ENCODE measurements at regions not wholly inside any gene's neighbourhood (a gene's known extent, or its start where the extent isn't known, plus 50 kb on each side); places are given as distances from the start of the nearest gene placed in this dataset.
"Not testable (repeated sequence)": the region's sequence is repeated elsewhere in the genome, so short reads cannot be mapped to it uniquely, and the experiment has no call there.

DNA sequence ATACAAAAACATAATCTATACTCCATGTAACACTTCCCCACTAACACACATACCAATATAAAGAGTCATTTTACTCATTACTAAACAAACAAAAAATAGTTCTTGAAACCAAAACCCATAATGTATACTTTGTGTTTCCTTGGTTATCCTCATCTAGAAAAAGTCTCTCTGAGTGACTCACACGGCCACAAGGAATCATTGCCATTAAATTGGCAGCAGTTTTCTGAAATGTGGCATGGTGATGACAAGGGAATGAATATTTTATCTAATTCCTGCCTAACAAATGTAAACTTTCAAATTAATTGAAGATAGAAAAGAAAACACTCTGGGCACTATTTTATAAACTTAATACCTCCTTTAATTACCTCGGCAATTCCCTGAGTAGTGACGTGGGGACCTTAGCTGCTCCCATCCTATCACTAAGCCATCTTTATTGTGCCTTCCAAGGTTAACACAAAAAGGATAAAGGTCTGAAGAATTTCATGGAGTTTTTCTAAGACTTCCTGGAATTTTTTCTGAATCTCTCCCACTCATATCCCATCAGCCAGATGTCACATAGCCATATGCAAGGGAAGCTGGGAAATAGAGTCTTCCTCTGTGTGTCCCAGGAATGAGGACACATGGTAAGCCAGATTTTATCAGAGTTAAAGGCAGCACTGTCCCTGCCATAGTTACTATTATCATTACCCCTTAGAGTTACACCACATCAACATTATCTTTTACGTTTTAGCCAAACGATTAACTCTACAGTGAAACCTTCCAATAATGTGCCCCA, 857.2 kb upstream of the TENM4 start:
- no peak for DNase-seq

DNA sequence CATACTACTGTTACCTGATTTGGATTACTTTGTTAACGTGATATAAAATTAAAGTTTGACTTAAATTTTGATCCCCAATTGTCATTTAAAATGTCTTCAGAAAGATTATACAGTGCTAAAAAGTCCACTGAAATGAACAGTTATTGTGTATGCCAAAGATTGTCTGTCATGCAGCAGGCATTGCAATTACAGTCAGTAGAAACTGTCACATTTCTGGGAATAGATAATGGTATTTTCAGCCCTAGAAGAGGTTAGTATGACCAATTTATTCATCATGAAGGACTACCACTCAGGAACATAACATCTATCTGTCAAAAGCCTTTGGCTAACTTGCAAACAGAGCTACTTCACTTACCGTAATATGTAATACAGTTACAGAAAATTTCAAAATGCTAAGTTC, 852.5 kb upstream of the TENM4 start:
- DNase-seq: no peak

- DNase-seq: no peak
Measured at GRCh38 chr11:80284946-80285785, 844.3 kb upstream of the TENM4 start.

DNA sequence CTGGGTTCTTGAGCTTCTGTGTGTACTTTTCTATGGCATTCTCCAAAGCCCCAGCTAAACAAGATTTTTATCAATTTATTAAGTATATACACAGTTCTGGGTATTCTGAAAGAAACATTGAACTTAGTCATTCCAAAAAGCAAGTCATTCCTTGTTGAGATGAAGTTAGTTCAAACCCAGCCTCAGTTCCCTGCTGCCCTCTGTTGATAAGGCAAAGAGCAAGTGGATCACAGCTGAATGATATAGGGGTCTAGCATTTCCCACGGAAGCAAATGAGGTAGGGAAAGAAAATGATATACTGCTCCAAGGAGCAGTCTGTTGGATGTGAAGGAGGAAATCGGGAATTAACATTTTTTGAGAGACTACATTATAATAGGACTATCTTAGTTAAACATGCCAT, 841.8 kb upstream of the TENM4 start:
- no peak for DNase-seq

DNA sequence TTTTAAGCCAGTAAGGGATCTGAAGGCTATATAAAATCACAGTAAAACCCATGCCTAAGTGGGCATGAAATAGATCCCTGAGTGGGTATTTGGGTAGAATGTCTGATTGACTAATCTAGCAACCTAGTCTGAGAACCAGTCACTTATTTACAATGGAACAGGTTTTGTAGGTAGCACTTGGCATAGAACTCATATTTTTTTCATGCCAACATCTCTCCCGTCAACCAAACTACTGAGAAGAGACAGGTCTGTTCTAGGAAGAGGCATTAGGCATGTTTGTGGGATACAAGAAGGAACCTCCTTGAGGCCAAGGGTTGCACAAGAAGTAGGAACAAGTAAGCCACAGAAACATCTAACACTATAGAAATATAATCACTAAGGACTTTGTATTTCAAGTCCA, 840.4 kb upstream of the TENM4 start:
- DNase-seq: no peak

DNA sequence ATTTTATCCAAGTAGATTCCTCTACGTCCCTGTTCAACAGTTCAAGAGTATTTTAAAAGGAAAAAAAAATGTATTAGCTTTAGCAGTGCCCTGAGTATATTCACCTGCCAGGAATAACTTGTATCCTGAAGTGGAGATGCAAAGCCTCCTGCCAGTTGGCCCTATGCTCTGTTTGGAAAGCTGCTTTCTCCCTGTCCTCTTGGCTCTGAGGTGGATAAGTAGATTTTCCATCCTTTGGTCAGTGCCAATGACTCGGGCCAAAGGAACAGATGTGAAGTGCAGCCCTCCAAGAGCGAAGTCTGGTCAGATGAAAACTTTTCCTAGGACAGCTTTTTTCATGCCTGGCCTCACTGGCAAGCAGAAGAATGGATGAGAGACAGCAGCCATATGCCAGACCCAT, 839.9 kb upstream of the TENM4 start:
- no peak for DNase-seq

DNA sequence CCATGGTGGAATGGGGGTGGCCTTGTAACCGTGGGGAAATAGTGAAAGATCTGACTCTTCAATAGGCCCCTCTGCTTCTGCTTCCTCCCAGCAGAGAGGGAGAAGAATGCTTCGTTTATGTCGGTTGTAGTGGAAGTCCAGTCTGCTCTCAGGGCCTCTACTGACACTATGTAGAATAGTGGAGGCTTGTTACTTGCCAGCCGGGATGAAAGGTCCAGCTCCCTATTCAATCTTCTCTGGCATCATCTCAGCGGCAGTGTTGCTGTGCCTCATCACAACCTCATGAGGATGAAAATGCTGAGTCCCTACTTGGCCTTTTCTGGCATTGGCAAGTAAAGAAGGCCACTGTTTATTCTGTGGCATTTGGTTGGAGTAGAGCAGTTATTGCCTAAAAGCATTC, 820.9 kb upstream of the TENM4 start:
- no peak for DNase-seq

DNA sequence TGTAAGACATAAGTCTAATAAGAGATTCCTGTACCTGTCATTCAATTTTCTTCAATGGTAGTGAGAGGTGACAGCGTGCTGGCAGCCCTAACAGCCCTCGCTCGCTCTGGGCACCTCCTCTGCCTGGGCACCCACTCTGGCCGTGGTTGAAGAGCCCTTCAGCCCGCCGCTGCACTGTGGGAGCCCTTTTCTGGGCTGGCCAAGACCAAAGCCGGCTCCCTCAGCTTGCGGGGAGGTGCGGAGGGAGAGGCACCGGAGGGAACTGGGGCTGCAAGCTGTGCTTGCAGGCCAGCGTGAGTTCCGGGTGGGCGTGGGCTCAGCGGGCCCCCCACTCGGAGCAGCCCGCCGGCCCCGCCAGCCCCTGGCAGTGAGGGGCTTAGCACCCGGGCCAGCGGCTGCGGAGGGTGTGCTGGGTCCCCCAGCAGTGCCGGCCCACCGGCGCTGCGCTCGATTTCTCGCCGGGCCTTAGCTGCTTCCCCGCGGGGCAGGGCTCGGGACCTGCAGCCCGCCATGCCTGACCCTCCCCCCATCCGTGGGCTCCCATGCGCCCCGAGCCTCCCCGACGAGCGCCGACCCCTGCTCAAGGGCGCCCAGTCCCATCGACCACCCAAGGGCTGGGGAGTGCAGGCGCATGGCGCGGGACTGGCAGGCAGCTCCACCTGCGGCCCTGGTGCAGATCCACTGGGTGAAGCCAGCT, 816.6 kb upstream of the TENM4 start:
- not testable (repeated sequence) for DNase-seq

- DNase-seq: no peak
Measured at GRCh38 chr11:80255021-80255420, 814.2 kb upstream of the TENM4 start.

- no peak for DNase-seq
Measured at GRCh38 chr11:80241766-80242165, 800.9 kb upstream of the TENM4 start.

DNA sequence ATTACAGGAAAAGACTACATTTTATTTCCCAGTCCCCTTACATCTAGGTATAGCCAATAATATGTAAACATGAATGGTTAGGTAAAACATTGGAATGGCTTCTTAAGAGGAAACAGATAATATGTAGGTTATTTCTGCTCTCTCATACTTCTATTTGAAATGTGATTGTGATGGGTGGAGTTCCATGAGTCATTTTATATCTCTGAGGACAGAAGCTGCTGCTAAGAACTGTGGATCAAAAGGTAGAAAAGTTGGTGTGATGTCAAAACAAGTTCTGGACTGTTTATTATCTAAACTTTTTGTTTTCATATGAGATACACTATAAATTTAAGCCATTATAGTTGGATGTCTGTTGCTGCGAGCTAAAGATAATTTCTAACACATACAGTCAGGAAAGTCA, 799.4 kb upstream of the TENM4 start:
- DNase-seq: no peak

DNA sequence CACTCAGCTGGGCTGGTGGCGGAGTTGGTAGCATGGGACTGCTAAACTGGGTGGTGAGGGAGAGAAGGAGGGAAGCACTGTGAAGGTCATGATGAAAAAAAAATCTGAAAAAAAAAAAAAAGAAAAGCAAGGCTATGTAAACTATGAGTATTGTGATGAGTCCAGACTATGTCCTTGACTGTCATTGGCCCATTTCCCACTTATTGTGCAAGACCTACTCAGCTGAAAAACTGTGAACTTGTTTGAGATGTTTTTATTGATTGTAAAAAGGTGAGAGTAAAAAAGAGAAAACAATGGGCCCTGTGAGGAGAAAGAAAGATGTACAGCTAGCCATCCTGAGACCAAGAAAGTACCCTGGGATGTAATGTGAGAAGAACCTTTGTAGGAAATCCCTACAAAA, 798.4 kb upstream of the TENM4 start:
- DNase-seq: no peak

DNA sequence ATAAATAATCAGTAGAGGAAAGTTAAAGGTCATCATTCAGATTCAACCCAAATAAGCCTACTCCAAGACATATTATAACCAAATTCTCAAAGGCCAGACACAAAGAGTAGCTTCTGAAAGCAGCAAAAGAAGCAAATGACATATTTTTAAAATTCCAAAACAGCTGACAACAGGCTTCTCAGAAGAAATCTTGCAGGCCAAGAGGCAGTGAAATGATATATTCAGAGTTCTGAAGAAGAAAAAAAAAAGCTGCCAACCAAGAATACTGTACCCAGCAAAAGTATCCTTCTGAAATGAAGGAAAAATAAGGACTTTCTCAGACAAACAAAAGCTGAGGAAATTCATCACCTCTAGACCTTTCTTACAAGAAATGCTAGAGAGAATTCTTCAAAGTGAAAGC, 787.1 kb upstream of the TENM4 start:
- DNase-seq: no peak

DNA sequence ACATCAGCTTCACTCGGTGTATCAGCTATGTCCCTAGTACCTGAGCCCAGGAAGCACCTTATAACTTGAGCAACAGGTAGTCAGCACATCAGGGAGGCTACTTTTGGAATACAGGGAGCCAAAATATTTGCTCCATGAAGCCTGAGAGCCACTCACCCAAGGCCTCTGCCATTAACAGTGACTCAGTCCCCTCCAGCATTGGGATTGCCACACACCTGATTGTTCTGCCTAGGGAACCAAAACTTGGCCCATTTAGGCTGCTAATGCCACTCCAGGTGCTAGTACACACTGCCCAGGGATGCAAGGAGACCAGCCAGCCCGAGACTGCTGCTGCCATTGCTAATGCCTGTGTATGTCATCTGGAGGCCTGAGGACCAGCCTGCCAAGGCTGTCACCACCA, 773.6 kb upstream of the TENM4 start:
- no peak for DNase-seq

GRCh38 chr11:80211673-80212072, 770.8 kb upstream of the TENM4 start:
- no peak for DNase-seq

DNA sequence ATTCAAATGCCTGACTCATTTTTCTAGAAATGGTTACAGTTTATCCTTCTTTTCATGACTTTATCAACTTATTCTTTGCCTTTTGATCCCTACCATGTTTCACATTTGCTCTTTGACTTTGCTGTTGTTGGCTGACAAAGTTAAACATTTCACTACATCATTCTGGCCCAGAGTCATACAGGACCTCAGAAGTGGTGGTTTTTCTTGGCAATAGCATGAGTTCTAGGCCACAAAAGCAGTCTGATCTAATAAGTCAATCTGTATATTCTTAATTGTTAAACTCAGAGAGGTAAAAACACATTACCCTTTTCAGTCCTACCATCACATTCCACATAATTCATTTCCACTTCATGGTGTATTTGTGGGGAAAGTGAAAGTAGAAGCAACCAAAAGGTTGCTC, 763.2 kb upstream of the TENM4 start:
- DNase-seq: no peak

- DNase-seq: no peak
Measured at GRCh38 chr11:80196932-80197554, 756.2 kb upstream of the TENM4 start.

DNA sequence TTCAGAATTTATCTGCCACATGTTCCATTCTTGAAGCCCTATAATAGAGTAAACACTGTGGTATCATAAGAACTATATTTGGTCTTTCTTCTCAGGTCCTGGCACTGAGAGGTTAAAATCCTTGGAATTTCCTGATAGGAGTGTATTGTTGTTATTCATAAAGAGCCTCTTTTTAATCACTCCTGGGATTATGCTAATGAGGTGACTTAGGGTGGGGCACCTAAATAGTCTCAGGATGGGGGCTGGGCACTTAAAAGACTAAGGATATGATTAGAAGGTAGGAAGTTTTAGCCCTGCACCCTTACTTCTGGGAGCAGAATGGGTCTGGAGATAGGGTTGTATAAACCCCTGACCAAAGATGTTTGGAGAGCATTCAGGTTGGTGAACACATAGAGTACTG, 755.2 kb upstream of the TENM4 start:
- DNase-seq: no peak

DNA sequence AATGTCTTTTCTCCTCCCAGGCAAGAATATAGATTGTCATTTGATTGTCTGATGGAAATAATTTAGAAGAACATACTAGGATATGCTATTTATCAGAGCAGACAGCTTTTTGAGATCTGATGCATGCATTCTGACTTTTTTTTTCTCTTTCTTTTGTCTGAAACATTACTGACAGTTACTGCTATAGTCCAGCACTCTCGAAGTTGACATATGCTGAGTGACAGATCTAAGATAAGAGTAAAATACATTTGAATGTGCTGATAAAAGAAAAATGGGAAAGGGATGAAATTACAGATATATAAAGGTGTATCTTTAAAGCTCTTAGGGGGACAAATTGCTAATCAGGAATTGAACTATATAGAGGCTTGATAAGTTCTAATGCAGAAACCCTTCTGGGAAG, 753.8 kb upstream of the TENM4 start:
- no peak for DNase-seq

DNA sequence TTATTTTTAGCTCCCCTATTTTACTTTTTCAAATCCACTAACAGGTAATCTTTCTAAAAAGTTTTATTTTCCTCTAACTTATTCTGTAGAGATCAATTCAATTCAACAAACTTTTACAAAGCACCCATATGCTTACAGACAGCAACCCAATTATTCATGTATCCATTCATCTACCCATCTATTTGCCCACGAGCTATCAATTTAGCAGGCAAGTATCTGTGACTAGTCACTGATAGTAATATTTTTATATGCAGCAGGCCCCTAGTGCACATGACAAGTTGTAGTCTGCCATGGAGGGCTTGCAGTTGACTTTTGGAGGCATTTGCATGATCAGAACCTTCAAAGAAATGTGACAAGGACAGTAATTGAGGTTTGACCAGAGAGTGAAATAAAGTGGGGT, 753.2 kb upstream of the TENM4 start:
- DNase-seq: no peak

GRCh38 chr11:80188076-80188627, 747.3 kb upstream of the TENM4 start:
- no peak for DNase-seq

DNA sequence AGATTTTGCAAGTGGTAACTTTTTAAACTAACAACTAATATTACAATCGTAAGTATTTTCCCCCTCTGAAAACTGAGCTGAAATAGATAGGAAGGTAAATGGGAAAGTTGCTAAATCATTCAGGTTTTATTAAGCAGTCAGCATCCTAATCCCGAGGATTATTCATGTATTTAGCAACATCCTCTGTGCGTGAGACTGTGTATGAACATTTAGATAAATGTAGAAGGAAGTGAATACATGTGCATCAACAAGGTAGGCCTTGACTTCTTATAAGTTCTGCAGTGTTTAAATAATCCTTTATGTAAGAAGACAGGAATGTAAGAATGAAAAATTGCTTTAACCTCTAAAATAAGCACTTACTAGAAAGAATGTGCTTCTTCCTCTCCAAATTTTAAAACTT, 745.9 kb upstream of the TENM4 start:
- no peak for DNase-seq

GRCh38 chr11:80182901-80183300, 742.1 kb upstream of the TENM4 start:
- DNase-seq: no peak
